ENCODE measurements at regions not wholly inside any gene's neighbourhood (a gene's known extent, or its start where the extent isn't known, plus 50 kb on each side); places are given as distances from the start of the nearest gene placed in this dataset.

- DNase-seq (ENCODE audit: low read depth): no peak
These were observed 87.0 kb downstream of the PLSCR2 start for GRCh38 chr3:146382386-146382785.

GRCh38 chr3:146380046-146380445 lies 89.3 kb downstream of the PLSCR2 start:
- no peak for DNase-seq (ENCODE audit: low read depth)

GRCh38 chr3:146375219-146375618 lies 94.1 kb downstream of the PLSCR2 start:
- no peak for DNase-seq (ENCODE audit: low read depth)

- no peak for DNase-seq (ENCODE audit: low read depth)
These were observed 95.2 kb downstream of the PLSCR2 start for GRCh38 chr3:146374146-146374545.

- DNase-seq (ENCODE audit: low read depth): no peak
These were observed 97.5 kb downstream of the PLSCR2 start for GRCh38 chr3:146371902-146372301.

GRCh38 chr3:146368882-146369523 lies 100.4 kb downstream of the PLSCR2 start:
- no peak for DNase-seq (ENCODE audit: low read depth)

DNA sequence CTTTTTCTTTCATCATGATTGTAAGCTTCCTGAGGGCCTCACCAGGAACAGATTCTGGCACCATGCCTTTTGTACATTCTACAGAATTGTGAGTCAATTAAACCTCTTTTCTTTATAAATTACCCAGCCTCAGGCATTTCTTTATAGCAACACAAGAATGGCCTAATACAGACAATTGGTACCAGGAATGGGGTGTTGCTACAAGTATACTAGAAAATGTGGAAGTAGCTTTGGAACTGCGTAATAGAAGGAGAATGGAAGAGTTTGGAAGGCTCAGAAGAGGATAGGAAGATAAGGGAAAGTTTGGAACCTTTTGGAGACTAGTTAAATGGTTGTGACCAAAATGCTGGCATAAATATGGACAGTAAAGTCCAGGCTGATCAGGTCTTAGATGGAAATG lies 108.9 kb upstream of the PLSCR4 start:
- no peak for DNase-seq (ENCODE audit: low read depth)

GRCh38 chr3:146354421-146354820 lies 103.5 kb upstream of the PLSCR4 start:
- DNase-seq (ENCODE audit: low read depth): peak; percentile 38

- DNase-seq (ENCODE audit: low read depth): no peak
These were observed 99.9 kb upstream of the PLSCR4 start for GRCh38 chr3:146350852-146351251.

GRCh38 chr3:146345900-146346299 lies 95.0 kb upstream of the PLSCR4 start:
- no peak for DNase-seq (ENCODE audit: low read depth)

DNA sequence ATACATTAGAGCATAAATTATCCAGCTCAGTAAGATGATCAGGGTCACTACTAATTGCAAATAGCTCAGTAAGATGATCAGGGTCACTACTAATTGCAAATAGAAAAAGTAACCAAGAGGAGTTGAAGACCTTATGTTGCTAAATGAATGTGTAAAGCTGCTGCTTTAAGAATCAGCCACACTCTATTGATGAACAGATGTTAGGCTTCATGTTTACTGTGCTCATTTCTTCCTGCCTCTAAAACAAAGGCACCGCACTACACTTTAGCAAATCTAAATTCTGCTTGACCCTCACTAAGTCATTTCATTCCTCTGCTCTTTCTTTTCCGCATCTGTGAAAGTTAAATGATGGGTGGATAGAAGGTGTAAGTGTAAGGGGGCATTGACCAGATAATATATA lies 92.6 kb upstream of the PLSCR4 start:
- DNase-seq (ENCODE audit: low read depth): no peak

- DNase-seq (ENCODE audit: low read depth): no peak
These were observed 92.1 kb upstream of the PLSCR4 start for GRCh38 chr3:146342989-146343388.

DNA sequence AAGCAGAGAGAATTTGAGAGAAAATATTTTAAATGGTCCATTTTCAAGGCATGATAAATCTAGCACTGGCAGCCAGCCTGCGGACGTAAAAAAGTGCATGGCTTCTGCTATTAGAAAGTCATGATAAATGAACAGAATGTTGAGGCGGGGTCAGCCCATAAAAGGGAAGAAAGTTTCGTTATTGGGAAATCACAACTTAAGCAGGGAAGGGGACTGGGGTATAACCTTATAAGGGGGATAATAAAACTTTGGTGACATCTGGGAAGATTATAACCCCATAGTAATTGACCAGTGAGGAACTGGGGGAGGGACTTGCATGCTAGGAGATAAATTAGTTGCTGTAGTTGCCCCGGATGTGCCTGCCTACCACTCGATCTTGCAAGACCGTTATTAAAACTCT lies 88.4 kb upstream of the PLSCR4 start:
- no peak for DNase-seq (ENCODE audit: low read depth)

DNA sequence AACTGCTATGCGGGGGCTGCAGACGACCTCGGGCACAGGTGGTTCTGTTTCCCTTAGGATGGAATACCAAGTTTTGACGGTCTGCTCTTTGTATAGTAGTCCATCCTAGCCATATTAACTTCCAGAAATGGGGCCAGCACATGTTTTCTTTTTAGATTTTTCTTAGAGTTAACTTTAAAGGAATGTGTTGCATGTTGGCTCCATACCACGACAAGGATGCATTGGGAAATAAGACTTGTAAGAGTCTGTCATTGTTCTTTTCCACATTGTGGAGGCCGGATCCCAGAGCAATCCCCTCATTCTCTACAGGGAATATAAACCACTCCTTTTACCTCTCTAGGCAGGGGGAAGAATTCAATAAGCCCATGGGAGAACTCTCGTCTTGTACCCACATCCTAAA lies 87.1 kb upstream of the PLSCR4 start:
- no peak for DNase-seq (ENCODE audit: low read depth)

- DNase-seq (ENCODE audit: low read depth): no peak
These were observed 84.5 kb upstream of the PLSCR4 start for GRCh38 chr3:146335386-146335785.

DNA sequence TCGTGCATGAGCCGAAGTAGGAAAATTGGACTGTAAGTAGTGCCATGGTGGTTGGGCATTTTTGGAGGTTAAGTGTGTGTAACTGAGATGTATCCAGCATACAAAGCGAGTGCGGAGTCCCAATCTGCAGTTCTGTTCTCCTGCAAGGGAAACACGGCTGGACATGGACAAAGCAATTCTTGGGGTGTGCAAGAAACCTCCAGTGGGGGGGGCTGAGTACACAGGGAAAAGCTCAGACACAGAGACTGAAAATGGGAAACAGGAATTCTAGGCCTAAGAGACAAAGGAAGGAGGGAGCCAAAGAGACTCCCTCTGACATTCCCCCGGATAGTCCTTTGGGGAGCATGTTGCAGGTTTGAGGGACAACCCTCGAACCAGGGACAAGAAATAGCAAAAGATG lies 83.2 kb upstream of the PLSCR4 start:
- DNase-seq (ENCODE audit: low read depth): no peak

DNA sequence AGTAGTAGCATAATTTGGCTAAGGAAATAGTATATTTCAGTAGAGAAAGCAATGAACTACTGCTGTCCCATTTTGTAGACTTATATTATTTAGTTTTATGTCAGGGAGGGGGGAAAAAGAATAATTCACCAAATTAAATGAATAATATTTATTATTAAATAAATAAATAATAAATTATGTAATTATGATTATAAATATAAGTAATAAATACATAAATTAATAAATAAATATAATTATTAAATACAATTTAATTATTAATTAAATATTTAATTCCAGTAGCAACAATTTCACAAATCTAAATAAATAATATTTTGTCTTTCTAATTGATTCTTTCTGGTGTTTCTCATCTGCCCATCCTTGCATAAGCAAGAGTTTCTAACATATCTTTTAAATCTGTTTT lies 81.1 kb upstream of the PLSCR4 start:
- no peak for DNase-seq (ENCODE audit: low read depth)

DNA sequence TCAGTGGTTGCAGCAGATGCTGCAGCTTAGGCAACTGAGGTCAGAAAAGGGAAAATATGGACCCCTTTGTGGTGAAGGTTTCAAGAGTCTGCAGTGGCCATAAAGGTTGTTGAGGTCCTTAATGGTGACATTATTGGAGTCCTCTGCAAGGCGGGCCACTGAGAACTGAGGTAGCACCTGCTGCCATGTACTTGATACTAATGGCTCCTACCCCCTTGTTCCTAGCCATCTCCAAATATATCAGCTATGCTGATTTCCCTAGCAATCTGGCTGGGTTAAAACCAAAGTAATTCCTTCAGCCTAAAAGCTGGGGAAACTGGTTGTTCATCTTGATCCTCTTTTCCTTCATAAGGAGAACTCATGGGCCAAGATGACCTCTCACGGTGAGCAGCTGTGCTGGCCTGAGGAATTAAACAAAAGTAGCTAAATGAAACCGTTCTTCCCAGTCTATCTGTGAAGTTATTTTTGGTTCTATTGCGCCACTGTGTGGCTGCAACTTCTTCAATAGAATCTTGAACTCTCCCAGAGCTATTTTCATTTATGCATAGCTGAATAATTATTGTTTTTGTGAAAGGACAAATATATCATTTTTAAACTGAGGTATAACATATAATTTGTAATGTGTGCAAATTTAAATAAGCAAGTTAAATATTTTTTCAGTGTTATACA lies 76.1 kb upstream of the PLSCR4 start:
- peak; percentile 49 for DNase-seq (ENCODE audit: low read depth)

DNA sequence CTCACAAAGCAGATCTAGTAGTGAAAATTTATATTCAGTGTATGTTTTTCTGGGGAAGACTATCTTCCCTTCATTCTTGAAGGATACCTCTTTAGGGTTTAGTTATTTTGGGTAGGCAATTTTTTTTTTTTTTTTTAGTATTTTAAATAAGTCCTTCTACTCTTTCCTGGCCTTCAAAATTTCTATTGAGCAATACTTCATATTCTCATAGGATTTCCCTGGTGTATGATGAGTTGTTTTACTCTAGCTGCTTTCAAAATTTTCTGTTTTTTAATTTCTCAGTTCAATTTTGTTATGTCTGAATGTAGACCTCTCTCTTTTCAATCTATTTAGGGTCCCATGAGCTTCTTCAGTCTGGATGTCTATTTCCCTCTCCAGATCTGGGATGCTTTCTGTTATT lies 74.3 kb upstream of the PLSCR4 start:
- DNase-seq (ENCODE audit: low read depth): no peak

- DNase-seq (ENCODE audit: low read depth): no peak
These were observed 71.4 kb upstream of the PLSCR4 start for GRCh38 chr3:146322216-146322817.

DNA sequence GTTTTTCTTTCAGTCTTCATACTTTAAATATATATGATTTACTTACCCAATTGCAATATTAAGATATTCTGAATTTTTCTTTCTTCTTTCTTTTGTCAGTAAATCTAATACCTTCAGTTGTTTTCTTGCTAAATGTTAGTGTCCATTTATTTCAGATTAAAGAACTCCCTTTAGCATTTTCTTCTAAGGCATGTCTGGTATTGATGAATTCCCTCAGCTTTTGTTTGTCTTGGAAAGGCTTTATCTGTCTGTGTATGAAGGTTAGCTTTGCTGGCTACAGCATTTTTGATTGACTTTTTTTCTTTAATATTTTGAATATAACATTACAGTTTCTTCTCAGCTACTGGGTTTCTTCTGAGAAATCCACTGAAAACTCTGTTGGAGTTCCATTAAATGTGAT lies 64.0 kb upstream of the PLSCR4 start:
- DNase-seq (ENCODE audit: low read depth): no peak

DNA sequence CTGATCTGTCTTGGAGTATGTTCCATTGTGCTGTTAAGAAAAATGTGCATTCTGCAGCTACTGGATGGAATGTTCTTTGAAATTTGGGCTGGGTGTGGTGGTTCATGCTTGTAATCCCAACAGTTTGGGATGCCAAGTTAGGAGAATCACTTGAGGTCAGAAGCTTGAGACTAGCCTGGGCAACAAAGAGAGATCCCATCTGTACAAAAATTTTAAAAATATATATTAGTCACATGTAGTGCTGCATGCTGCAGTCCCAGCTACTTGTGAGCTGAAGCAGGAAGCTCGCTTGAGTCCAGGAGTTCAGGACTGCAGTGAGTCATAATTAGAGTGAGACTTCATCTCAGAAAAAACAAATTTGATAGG lies 62.8 kb upstream of the PLSCR4 start:
- peak; percentile 84 for DNase-seq (ENCODE audit: low read depth)

- DNase-seq (ENCODE audit: low read depth): no peak
These were observed 62.3 kb upstream of the PLSCR4 start for GRCh38 chr3:146313031-146313745.
